NCI-H128 (cell line): ENCODE measurements at regions not wholly inside any gene's neighbourhood (a gene's known extent, or its start where the extent isn't known, plus 50 kb on each side); places are given as distances from the start of the nearest gene placed in this dataset.
"Not testable (repeated sequence)": the region's sequence is repeated elsewhere in the genome, so short reads cannot be mapped to it uniquely, and the experiment has no call there.

Experiments used
- DNase-seq: peaks from one replicate; lab custom pipeline; 2025; ENCODE audit not compliant: unreplicated experiment; lab: John Stamatoyannopoulos, UW

GRCh38 chr4:111921714-111922113, 223.5 kb upstream of the FAM241A start:
- DNase-seq = no peak

DNA sequence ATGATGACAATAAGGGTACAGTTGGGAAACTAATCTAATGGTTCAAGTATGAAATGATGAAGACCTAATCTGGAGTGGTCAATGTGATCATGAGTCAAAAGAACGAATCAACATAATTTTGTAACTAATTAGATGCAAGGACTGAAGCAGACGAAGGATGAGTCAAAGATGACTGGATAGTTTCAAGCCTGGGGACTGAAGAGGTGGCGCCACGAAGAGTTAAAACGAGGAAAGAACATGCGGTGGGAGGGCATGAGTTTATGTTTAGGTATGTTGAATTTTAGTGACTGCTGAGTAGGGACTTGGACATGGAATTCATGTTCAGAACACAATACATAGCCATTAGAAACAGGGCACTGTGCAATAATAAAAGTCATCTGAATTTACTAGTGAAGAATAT, 221.5 kb upstream of the FAM241A start:
- DNase-seq = no peak

DNA sequence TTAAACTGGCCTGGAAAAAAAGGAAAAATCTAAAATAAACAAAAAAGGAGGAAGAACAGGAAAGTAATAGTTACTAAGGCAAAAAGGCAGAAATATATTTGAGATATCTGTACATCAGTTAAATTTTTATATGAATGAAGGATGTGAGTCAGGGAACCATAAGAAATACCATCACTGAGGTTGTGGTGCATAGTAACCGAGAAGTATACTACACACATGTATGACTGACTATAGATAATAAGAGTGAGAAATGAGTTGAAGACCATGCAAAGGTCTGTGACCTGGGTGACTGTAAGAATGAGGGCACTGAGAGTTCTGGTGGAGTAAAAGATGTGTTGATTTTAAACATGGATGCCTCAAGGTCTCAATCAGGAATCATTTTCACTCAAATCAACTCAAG, 220.6 kb upstream of the FAM241A start:
- no peak for DNase-seq

- DNase-seq = no peak
These were observed 214.6 kb upstream of the FAM241A start for GRCh38 chr4:111930659-111931058.

DNA sequence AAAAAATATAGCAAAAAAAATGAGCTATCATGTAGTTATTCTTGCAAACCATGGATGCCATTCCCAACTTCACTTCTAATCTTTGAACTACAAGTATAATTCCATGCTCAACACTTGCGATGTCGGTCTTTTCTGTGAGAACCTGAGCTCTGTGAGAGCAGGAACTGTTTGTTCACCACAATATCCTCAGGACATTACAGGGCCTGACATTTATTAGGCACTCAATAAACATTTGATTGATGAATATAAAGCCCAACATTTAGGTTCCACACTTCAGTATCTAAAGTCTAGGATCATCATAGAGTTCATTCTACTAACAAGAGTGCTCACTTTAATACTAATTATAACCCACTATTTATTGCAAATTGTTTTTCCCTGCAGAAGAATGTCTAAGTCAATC, 211.6 kb upstream of the FAM241A start:
- no peak for DNase-seq

DNA sequence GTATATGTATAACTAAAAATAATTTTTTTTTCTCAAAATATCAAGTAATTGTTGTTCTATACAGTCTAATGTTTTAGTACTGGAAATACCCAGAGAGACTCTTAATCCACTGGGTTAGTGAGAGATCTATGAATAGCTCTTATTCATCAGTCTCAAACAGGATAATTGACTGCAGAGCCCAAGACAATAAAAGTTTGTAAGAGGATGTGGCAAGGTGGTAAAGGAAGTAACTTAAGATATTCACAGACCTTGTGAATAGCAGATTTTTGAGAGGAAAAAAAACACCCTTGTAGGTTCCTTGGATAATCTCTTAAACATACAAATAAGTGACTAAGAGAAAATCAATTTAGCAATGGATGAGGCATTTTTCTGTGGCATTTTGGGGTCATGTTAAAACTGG, 210.9 kb upstream of the FAM241A start:
- no peak for DNase-seq

GRCh38 chr4:111937368-111937767, 207.9 kb upstream of the FAM241A start:
- DNase-seq = no peak

- DNase-seq = no peak
These were observed 203.3 kb upstream of the FAM241A start for GRCh38 chr4:111941957-111942356.

GRCh38 chr4:111943796-111944203, 201.5 kb upstream of the FAM241A start:
- DNase-seq = no peak

- no peak for DNase-seq
These were observed 200.2 kb upstream of the FAM241A start for GRCh38 chr4:111945014-111945413.

GRCh38 chr4:111946800-111947199, 198.5 kb upstream of the FAM241A start:
- DNase-seq = no peak

- DNase-seq = no peak
These were observed 192.6 kb upstream of the FAM241A start for GRCh38 chr4:111952688-111953087.

- DNase-seq = no peak
These were observed 190.7 kb upstream of the FAM241A start for GRCh38 chr4:111954550-111954949.

- DNase-seq = no peak
These were observed 190.3 kb upstream of the FAM241A start for GRCh38 chr4:111955001-111955400.

- DNase-seq = no peak
These were observed 188.1 kb upstream of the FAM241A start for GRCh38 chr4:111957116-111957515.

- DNase-seq = no peak
These were observed 187.3 kb upstream of the FAM241A start for GRCh38 chr4:111957997-111958396.

DNA sequence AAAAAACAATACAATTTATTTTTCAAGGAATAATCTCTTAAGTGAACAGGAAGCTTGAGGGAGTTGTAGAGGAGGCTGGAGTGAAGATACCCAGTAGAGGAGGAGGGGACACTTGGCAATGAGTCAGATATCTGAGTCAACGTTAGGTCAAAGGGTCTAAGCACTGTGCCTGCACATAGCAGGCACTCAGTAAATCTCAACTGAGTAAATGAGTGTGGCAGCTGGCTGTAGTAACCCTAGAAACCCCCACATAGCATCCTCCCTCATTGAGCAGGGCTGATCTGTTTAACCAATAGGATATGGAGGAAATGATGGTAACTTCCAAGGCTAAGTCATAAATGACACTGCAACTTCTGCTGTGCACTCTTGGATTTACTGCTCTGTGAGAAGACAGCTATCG, 186.0 kb upstream of the FAM241A start:
- DNase-seq = no peak

DNA sequence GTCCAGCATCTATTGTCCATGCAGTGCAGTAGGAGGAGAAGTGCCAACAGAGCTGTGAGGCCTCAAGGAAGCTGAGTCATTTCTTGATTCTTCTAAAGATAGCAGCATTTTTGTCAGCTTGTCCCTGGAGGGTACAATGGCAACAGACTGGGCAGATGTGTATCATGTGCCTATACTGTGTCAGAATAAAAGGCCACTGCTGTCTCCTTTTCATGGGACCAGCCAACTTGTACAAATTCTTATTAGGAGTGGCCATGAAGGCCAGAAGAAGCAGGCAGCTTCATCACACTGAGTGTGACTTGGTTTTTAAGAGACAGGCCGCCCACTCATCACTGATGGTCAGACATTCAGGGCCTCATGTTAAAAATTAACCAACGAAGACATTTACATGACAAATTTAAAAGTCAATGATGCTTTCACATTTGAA, 185.0 kb upstream of the FAM241A start:
- no peak for DNase-seq

GRCh38 chr4:111961026-111961425, 184.2 kb upstream of the FAM241A start:
- not testable (repeated sequence) for DNase-seq

GRCh38 chr4:111961809-111962208, 183.4 kb upstream of the FAM241A start:
- DNase-seq = no peak

- DNase-seq = no peak
These were observed 182.0 kb upstream of the FAM241A start for GRCh38 chr4:111963158-111963700.

DNA sequence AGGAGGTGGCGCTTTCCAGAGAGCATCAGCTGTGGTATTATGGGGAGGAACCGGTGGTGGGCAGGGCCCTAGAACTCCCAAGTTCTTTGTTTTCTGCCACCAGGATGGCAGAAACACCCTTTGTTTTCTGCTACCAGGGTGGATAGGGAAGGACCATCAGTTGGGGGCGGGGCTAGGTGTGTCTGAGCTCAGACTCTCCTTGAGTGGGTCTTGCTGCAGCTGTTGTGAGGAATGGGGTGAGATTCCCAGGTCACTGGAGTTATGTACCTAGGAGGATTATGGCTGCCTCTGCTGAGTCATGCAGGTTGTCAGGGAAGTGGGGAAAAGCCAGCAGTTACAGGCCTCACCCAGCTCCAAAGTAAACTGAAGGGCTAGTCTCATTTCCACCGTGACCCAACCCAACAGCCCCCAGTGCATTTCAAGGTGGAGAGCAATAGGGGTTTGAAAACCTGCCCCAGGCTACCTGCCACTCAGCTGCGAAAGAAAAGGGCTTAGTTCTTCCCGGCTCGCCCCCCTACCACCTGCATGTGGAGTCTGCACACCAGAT, 167.8 kb upstream of the FAM241A start:
- no peak for DNase-seq

DNA sequence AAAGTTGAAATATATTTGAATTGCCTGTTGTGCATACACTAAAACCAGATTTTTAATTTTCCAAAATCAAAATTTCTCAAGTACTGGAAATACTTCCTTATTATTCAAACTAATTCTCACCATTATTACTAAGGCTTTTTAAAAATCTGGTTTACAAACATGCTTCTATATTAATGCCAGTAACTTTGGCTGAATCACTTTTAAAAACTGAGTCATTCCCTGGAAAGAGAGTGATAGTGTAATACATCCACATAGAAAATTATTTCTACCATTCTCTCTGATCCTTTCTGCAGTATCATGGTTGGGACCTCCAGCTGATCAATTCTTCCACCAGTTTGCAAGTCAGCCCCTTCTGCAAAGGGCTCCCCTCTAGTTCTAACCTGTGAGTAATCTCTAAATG, 165.3 kb upstream of the FAM241A start:
- DNase-seq = no peak
